Natural killer cell (primary cell): ENCODE measurements at regions not wholly inside any gene's neighbourhood (a gene's known extent, or its start where the extent isn't known, plus 50 kb on each side); places are given as distances from the start of the nearest gene placed in this dataset.

Experiments used
- ATAC-seq, 3 donors: fragments of 150-1000 bp in 2 of 3; fragments of 200-7000 bp in 1 of 3; cut with Tn5 transposase; 1 replicate in 1 of 3; 2 replicates in 2 of 3; pipeline ENCODE4 v1.10.0; 2021; ENCODE audit warnings: mild to moderate bottlenecking in 2 of 3, moderate library complexity in 2 of 3
- DNase-seq, 2 donors: peaks; one replicate each; pipeline versions ENCODE4 v3.0.0 to v3.0.0-alpha.2; 2013 to 2021; ENCODE audit warnings: mixed read lengths in 1 of 2
- H3K27ac ChIP-seq: one replicate; pipeline ENCODE4 v1.5.1; 2013; ENCODE audit warnings: mild to moderate bottlenecking, low read length
- H3K27me3 ChIP-seq: one replicate; pipeline ENCODE4 v1.6.1; 2013; ENCODE audit warnings: low read length; ENCODE audit not compliant: control insufficient read depth, insufficient read depth
- H3K36me3 ChIP-seq: one replicate; pipeline ENCODE4 v1.6.1; 2013; ENCODE audit warnings: low read length; ENCODE audit not compliant: control insufficient read depth, insufficient read depth
- H3K4me1 ChIP-seq: one replicate; pipeline ENCODE4 v1.6.1; 2013; ENCODE audit warnings: low read length; ENCODE audit not compliant: control insufficient read depth, insufficient read depth
- H3K4me3 ChIP-seq: one replicate; pipeline ENCODE4 v1.5.1; 2013; ENCODE audit warnings: low read length
- H3K9me3 ChIP-seq: one replicate; pipeline ENCODE4 v1.6.1; 2013; ENCODE audit warnings: low read length; ENCODE audit not compliant: control insufficient read depth, insufficient read depth
- H3K27ac Mint-ChIP-seq, 2 donors: one replicate each; pipeline ENCODE4 v1.8.0; 2022; ENCODE audit warnings: mild to moderate bottlenecking in 2 of 2, mixed read lengths in 2 of 2, moderate library complexity in 1 of 2
- H3K27me3 Mint-ChIP-seq, 2 donors: one replicate each; pipeline ENCODE4 v1.8.0; 2022; ENCODE audit warnings: low read depth in 2 of 2, mixed read lengths in 2 of 2
- H3K36me3 Mint-ChIP-seq: one replicate; pipeline ENCODE4 v1.8.0; 2022; ENCODE audit warnings: mixed read lengths
- H3K4me1 Mint-ChIP-seq, 2 donors: one replicate each; pipeline ENCODE4 v1.8.0; 2022; ENCODE audit warnings: mixed read lengths in 2 of 2
- H3K4me3 Mint-ChIP-seq: one replicate; pipeline ENCODE4 v1.8.0; 2022; ENCODE audit warnings: mild to moderate bottlenecking, moderate library complexity, mixed read lengths
- H3K9me3 Mint-ChIP-seq, 2 donors: one replicate each; pipeline ENCODE4 v1.8.0; 2022; ENCODE audit warnings: mixed read lengths in 2 of 2
- CTCF ChIP-seq: fragments of 200-600 bp; IDR thresholded peaks from one replicate; pipeline ENCODE4 v1.8.0; 2022; ENCODE audit warnings: antibody characterized with exemption
- WGBS: methylation state at CpG from one replicate; pipeline ENCODE4 v1.1.7; 2013; ENCODE audit warnings: missing lambda C conversion rate; ENCODE audit not compliant: insufficient coverage; 5-methylcytosine and 5-hydroxymethylcytosine counted together
- intact Hi-C: fragments of 100-400 bp; cut with micrococcal nuclease; formaldehyde crosslinking; loops from one replicate; pipeline ENCODE4 v1.14.2; 2022

GRCh38 chr12:89893972-89894706 is 185.5 kb upstream of the ATP2B1 start:
- no peaks in the 10 kb centered on the region for H3K27me3 Mint-ChIP-seq
- no peak overlapping the region for H3K27ac ChIP-seq
- H3K27ac Mint-ChIP-seq: no peak overlapping the region
- H3K4me3 Mint-ChIP-seq: no peak overlapping the region
- H3K4me3 ChIP-seq: no peak overlapping the region
- no peaks in the 10 kb centered on the region for H3K9me3 ChIP-seq
- H3K4me1 ChIP-seq: no peaks in the 10 kb centered on the region
- peaks cover 5 to 6% of the 10 kb centered on the region in 2 donors for H3K4me1 Mint-ChIP-seq
- DNase-seq (no peak), ATAC-seq (no peak)
- WGBS: 90% methylated on average over 1 of the region's 1 CpG
- H3K36me3 ChIP-seq: no peaks in the 10 kb centered on the region
- no peaks in the 10 kb centered on the region for H3K36me3 Mint-ChIP-seq
- H3K27me3 ChIP-seq: no peaks in the 10 kb centered on the region
- TF ChIP-seq CTCF: no peak
- H3K9me3 Mint-ChIP-seq: no peaks in the 10 kb centered on the region
- intact Hi-C loops: no loop called here

- H3K27me3 Mint-ChIP-seq: no peaks in the 10 kb centered on the region
- intact Hi-C loops: no loop called here
- H3K27me3 ChIP-seq: no peaks in the 10 kb centered on the region
- H3K9me3 Mint-ChIP-seq: no peaks in the 10 kb centered on the region
- no peaks in the 10 kb centered on the region for H3K36me3 ChIP-seq
- DNase-seq: no peak
- TF ChIP-seq CTCF: no peak
- H3K36me3 Mint-ChIP-seq: no peaks in the 10 kb centered on the region
- H3K4me1 ChIP-seq: no peaks in the 10 kb centered on the region
- H3K27ac ChIP-seq: no peak overlapping the region
- no peak overlapping the region for H3K4me3 Mint-ChIP-seq
- no peaks in the 10 kb centered on the region for H3K9me3 ChIP-seq
- no peak overlapping the region for H3K27ac Mint-ChIP-seq
- no peak for ATAC-seq
- peaks cover 5 to 6% of the 10 kb centered on the region in 2 donors for H3K4me1 Mint-ChIP-seq
- no peak overlapping the region for H3K4me3 ChIP-seq
Observed at GRCh38 chr12:89892436-89892835, 183.8 kb upstream of the ATP2B1 start.

DNA sequence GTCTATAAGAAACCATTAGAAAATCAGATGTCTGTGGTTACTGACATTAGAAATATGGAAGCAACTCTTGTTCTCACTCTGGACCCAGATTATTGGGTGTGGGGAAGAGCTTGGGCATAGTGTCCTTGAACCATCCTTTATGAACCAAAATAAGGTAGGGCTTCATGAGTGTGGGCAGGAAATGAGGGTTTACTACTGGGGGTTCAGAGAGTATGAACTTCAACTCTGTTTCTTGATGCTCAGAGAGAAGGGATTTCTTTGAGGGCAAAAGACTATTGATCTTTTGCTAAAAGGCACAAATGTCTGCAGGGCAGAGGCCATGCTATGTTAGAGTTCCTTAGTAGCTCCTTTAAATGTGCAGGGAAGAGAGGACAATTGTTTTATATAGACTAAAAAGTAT is 183.3 kb upstream of the ATP2B1 start:
- intact Hi-C loops: no loop called here
- Histone ChIP-seq H3K9me3 (no peaks in the 10 kb centered on the region), H3K27ac (no peak overlapping the region), H3K36me3 (no peaks in the 10 kb centered on the region), H3K27me3 (no peaks in the 10 kb centered on the region), H3K4me1 (no peaks in the 10 kb centered on the region), H3K4me3 (no peak overlapping the region)
- H3K27ac Mint-ChIP-seq: peak overlapping the region in 1 of 2 donors; percentile 45
- peaks cover 0 to 5% of the 10 kb centered on the region in 2 donors for H3K27me3 Mint-ChIP-seq
- DNase-seq (no peak), ATAC-seq (no peak)
- TF ChIP-seq CTCF: no peak
- H3K4me1 Mint-ChIP-seq: peaks cover 5 to 6% of the 10 kb centered on the region in 2 donors
- H3K36me3 Mint-ChIP-seq: no peaks in the 10 kb centered on the region
- no peaks in the 10 kb centered on the region for H3K9me3 Mint-ChIP-seq
- H3K4me3 Mint-ChIP-seq: no peak overlapping the region

GRCh38 chr12:89890161-89890560 is 181.5 kb upstream of the ATP2B1 start:
- H3K4me1 Mint-ChIP-seq: peaks cover 5 to 6% of the 10 kb centered on the region in 2 donors
- Histone ChIP-seq H3K4me3 (no peak overlapping the region), H3K36me3 (no peaks in the 10 kb centered on the region), H3K4me1 (no peaks in the 10 kb centered on the region), H3K9me3 (no peaks in the 10 kb centered on the region), H3K27me3 (no peaks in the 10 kb centered on the region), H3K27ac (no peak overlapping the region)
- ATAC-seq (no peak), DNase-seq (no peak)
- H3K27ac Mint-ChIP-seq: no peak overlapping the region
- H3K4me3 Mint-ChIP-seq: no peak overlapping the region
- no peaks in the 10 kb centered on the region for H3K36me3 Mint-ChIP-seq
- no peak for TF ChIP-seq CTCF
- H3K27me3 Mint-ChIP-seq: peaks cover 0 to 6% of the 10 kb centered on the region in 2 donors
- intact Hi-C loops: no loop called here
- WGBS: 95% methylated on average over 2 of the region's 2 CpGs
- no peaks in the 10 kb centered on the region for H3K9me3 Mint-ChIP-seq
